ENCODE measurements at regions not wholly inside any gene's neighbourhood (a gene's known extent, or its start where the extent isn't known, plus 50 kb on each side); places are given as distances from the start of the nearest gene placed in this dataset.

- in situ Hi-C loops (cut with MboI; ENCODE audit: low pct_ligation_motif_present in 1 of 4, low pct_unique_long_range_greater_than_20kb in 1 of 4, low sequenced_read_pairs in 3 of 4), result no loop called here
- no peak for DNase-seq
- no peaks in the 10 kb centered on the region for H3K27me3 ChIP-seq
These were observed 904.0 kb downstream of the SORCS3 start for GRCh38 chr10:105545101-105545500.

GRCh38 chr10:105540381-105540780 is 899.3 kb downstream of the SORCS3 start:
- intact Hi-C loops (cut with DNase I; ENCODE audit: low total_unique reads) (no loop called here), in situ Hi-C loops (cut with MboI; ENCODE audit: low pct_ligation_motif_present in 1 of 4, low pct_unique_long_range_greater_than_20kb in 1 of 4, low sequenced_read_pairs in 3 of 4) (no loop called here)
- no peak overlapping the region for H3K27ac ChIP-seq
- H3K27me3 ChIP-seq, result no peaks in the 10 kb centered on the region
- H3K4me3 ChIP-seq, result no peak overlapping the region
- TF ChIP-seq, protein P1, sequence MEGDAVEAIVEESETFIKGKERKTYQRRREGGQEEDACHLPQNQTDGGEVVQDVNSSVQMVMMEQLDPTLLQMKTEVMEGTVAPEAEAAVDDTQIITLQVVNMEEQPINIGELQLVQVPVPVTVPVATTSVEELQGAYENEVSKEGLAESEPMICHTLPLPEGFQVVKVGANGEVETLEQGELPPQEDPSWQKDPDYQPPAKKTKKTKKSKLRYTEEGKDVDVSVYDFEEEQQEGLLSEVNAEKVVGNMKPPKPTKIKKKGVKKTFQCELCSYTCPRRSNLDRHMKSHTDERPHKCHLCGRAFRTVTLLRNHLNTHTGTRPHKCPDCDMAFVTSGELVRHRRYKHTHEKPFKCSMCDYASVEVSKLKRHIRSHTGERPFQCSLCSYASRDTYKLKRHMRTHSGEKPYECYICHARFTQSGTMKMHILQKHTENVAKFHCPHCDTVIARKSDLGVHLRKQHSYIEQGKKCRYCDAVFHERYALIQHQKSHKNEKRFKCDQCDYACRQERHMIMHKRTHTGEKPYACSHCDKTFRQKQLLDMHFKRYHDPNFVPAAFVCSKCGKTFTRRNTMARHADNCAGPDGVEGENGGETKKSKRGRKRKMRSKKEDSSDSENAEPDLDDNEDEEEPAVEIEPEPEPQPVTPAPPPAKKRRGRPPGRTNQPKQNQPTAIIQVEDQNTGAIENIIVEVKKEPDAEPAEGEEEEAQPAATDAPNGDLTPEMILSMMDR (IDR thresholded peaks at IDR 0.05), result no peak
- TF ChIP-seq POLR2A (IDR thresholded peaks at IDR 0.05) (no peak), POLR2AphosphoS5 (IDR thresholded peaks at IDR 0.05) (no peak), EP300 (IDR thresholded peaks at IDR 0.05; ENCODE audit: low read depth) (no peak)
- DNase-seq, result no peak
- H3K4me1 ChIP-seq, result no peaks in the 10 kb centered on the region
- H3K36me3 ChIP-seq, result no peaks in the 10 kb centered on the region
- 21 to 52% methylated on average over 2 of the region's 2 CpGs for WGBS, 2 donors (ENCODE audit: low coverage in 1 of 2)
- no peaks in the 10 kb centered on the region for H3K9me3 ChIP-seq

More at GRCh38 chr10:105545101-105545500, 904.0 kb downstream of the SORCS3 start:
- Histone ChIP-seq H3K9me3 (no peaks in the 10 kb centered on the region), H3K4me3 (no peak overlapping the region), H3K36me3 (no peaks in the 10 kb centered on the region), H3K4me1 (no peaks in the 10 kb centered on the region), H3K27ac (no peak overlapping the region)
- TF ChIP-seq EP300 (IDR thresholded peaks at IDR 0.05; ENCODE audit: low read depth) (no peak), POLR2AphosphoS5 (IDR thresholded peaks at IDR 0.05) (no peak), POLR2A (IDR thresholded peaks at IDR 0.05) (no peak)
- TF ChIP-seq, protein P1 (IDR thresholded peaks at IDR 0.05), result no peak
- intact Hi-C loops (cut with DNase I; ENCODE audit: low total_unique reads), result no loop called here

GRCh38 chr10:105538874-105539273 is 897.8 kb downstream of the SORCS3 start:
- no peaks in the 10 kb centered on the region for H3K36me3 ChIP-seq
- no peaks in the 10 kb centered on the region for H3K27me3 ChIP-seq
- 56 to 67% methylated on average over 1 to 4 of the region's 4 CpGs for WGBS, 2 donors (ENCODE audit: low coverage in 1 of 2)
- in situ Hi-C loops (cut with MboI; ENCODE audit: low pct_ligation_motif_present in 1 of 4, low pct_unique_long_range_greater_than_20kb in 1 of 4, low sequenced_read_pairs in 3 of 4), result no loop called here
- no peak overlapping the region for H3K4me3 ChIP-seq
- TF ChIP-seq POLR2AphosphoS5 (IDR thresholded peaks at IDR 0.05), result no peak
- TF ChIP-seq POLR2A (IDR thresholded peaks at IDR 0.05), result no peak
- no peak for TF ChIP-seq EP300 (IDR thresholded peaks at IDR 0.05; ENCODE audit: low read depth)
- TF ChIP-seq, protein P1 (IDR thresholded peaks at IDR 0.05), result no peak
- DNase-seq, result no peak
- no peaks in the 10 kb centered on the region for H3K4me1 ChIP-seq
- intact Hi-C loops (cut with DNase I; ENCODE audit: low total_unique reads), result no loop called here
- H3K27ac ChIP-seq, result no peak overlapping the region
- no peaks in the 10 kb centered on the region for H3K9me3 ChIP-seq

GRCh38 chr10:105535478-105535877 is 894.4 kb downstream of the SORCS3 start:
- in situ Hi-C loops (cut with MboI; ENCODE audit: low pct_ligation_motif_present in 1 of 4, low pct_unique_long_range_greater_than_20kb in 1 of 4, low sequenced_read_pairs in 3 of 4), result no loop called here
- intact Hi-C loops (cut with DNase I; ENCODE audit: low total_unique reads), result no loop called here
- WGBS, 2 donors (ENCODE audit: low coverage in 1 of 2), result 88 to 91% methylated on average over 2 to 3 of the region's 3 CpGs

More at GRCh38 chr10:105535478-105535877, 894.4 kb downstream of the SORCS3 start:
- TF ChIP-seq POLR2A (IDR thresholded peaks at IDR 0.05), result no peak
- TF ChIP-seq, protein P1 (IDR thresholded peaks at IDR 0.05), result no peak
- no peak for TF ChIP-seq POLR2AphosphoS5 (IDR thresholded peaks at IDR 0.05)
- TF ChIP-seq EP300 (IDR thresholded peaks at IDR 0.05; ENCODE audit: low read depth), result no peak
- Histone ChIP-seq H3K9me3 (peaks cover 0 to 6% of the 10 kb centered on the region in 2 donors), H3K4me3 (no peak overlapping the region), H3K27ac (no peak overlapping the region), H3K27me3 (no peaks in the 10 kb centered on the region), H3K4me1 (no peaks in the 10 kb centered on the region), H3K36me3 (no peaks in the 10 kb centered on the region)
- DNase-seq, result no peak
